Tibial nerve (tissue), 3 donors: ENCODE measurements at regions not wholly inside any gene's neighbourhood (a gene's known extent, or its start where the extent isn't known, plus 50 kb on each side); places are given as distances from the start of the nearest gene placed in this dataset.

ENCODE experiments used
- POLR2A ChIP-seq, 2 donors: fragments of 450-650 bp; IDR thresholded peaks; one replicate each; pipeline ENCODE4 v1.6.1; 2017; ENCODE audit warnings: antibody characterized with exemption in 2 of 2, mild to moderate bottlenecking in 2 of 2, moderate library complexity in 2 of 2
- TF ChIP-seq, protein P1 (sequence below), 5 experiments: fragments of 200-600 bp in 3 of 5; fragments of 450-650 bp in 2 of 5; sonication (generic) in 3 of 5; IDR thresholded peaks; one replicate each; pipeline ENCODE4 v1.5.1; 2016 to 2019; ENCODE audit warnings: antibody characterized with exemption in 5 of 5, mild to moderate bottlenecking in 3 of 5, moderate library complexity in 2 of 5

DNA sequence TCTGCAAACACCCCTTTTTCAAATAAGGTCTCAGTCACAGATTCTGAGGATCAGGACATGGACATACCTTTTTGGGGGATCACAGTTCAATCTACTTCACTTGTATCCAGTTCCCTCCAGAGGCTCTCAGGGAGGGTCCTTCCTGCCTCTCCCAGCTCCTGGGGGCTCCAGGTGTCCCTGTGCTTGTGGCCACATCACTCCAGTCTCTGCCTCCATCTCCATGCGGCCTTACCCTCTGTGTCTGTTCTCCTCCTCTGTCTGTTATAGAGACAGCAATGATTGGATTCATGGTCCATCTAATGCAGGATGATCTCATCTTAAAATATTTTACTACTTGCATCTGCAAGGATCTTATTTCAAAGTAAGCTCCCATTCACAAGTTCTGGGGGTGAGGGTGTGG lies 269.6 kb downstream of the ASMT start:
- TF ChIP-seq POLR2A (IDR thresholded peaks at IDR 0.05): no peak
- TF ChIP-seq, protein P1, sequence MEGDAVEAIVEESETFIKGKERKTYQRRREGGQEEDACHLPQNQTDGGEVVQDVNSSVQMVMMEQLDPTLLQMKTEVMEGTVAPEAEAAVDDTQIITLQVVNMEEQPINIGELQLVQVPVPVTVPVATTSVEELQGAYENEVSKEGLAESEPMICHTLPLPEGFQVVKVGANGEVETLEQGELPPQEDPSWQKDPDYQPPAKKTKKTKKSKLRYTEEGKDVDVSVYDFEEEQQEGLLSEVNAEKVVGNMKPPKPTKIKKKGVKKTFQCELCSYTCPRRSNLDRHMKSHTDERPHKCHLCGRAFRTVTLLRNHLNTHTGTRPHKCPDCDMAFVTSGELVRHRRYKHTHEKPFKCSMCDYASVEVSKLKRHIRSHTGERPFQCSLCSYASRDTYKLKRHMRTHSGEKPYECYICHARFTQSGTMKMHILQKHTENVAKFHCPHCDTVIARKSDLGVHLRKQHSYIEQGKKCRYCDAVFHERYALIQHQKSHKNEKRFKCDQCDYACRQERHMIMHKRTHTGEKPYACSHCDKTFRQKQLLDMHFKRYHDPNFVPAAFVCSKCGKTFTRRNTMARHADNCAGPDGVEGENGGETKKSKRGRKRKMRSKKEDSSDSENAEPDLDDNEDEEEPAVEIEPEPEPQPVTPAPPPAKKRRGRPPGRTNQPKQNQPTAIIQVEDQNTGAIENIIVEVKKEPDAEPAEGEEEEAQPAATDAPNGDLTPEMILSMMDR (IDR thresholded peaks at IDR 0.05): no peak
